Smooth muscle cell (in vitro differentiated cells): ENCODE measurements at regions not wholly inside any gene's neighbourhood (a gene's known extent, or its start where the extent isn't known, plus 50 kb on each side); places are given as distances from the start of the nearest gene placed in this dataset.

ENCODE experiments used
- DNase-seq: peaks from one replicate; lab custom pipeline; 2025; ENCODE audit not compliant: unreplicated experiment; lab: John Stamatoyannopoulos, UW
- H2AFZ ChIP-seq: fragments of 200-600 bp; sonication (generic); 2 replicates; pipeline ENCODE4 v1.6.0; 2016; ENCODE audit warnings: antibody characterized with exemption, low read depth, mild to moderate bottlenecking
- H3F3A ChIP-seq: fragments of 200-600 bp; sonication (generic); 2 replicates; pipeline ENCODE4 v1.6.0; 2017; ENCODE audit warnings: antibody characterized with exemption, low read depth
- H3K27ac ChIP-seq: fragments of 200-600 bp; sonication (generic); 2 replicates; pipeline ENCODE4 v1.5.1; 2016; ENCODE audit warnings: low read depth, mild to moderate bottlenecking
- H3K27me3 ChIP-seq: fragments of 200-600 bp; sonication (generic); 2 replicates; pipeline ENCODE4 v1.6.1; 2016; ENCODE audit warnings: low read depth, mild to moderate bottlenecking
- H3K36me3 ChIP-seq: fragments of 200-600 bp; sonication (generic); 2 replicates; pipeline ENCODE4 v1.5.1; 2016; ENCODE audit warnings: low read depth
- H3K4me1 ChIP-seq: fragments of 200-600 bp; sonication (generic); 2 replicates; pipeline ENCODE4 v1.5.1; 2016; ENCODE audit warnings: low read depth
- H3K4me2 ChIP-seq: fragments of 200-600 bp; sonication (generic); 2 replicates; pipeline ENCODE4 v1.6.0; 2016; ENCODE audit warnings: mild to moderate bottlenecking
- H3K4me3 ChIP-seq: fragments of 200-600 bp; sonication (generic); 2 replicates; pipeline ENCODE4 v1.5.1; 2016; ENCODE audit warnings: mild to moderate bottlenecking
- H3K79me2 ChIP-seq: fragments of 200-600 bp; sonication (generic); 2 replicates; pipeline ENCODE4 v1.6.0; 2016; ENCODE audit warnings: low read depth, mild to moderate bottlenecking
- H3K9ac ChIP-seq: fragments of 200-600 bp; sonication (generic); 2 replicates; pipeline ENCODE4 v1.6.0; 2016; ENCODE audit warnings: low read depth
- H3K9me3 ChIP-seq: fragments of 200-600 bp; sonication (generic); replicated peaks from 2 replicates; pipeline ENCODE4 v1.5.1; 2016; ENCODE audit warnings: low read depth
- H4K20me1 ChIP-seq: fragments of 200-600 bp; sonication (generic); 2 replicates; pipeline ENCODE4 v1.6.0; 2016; ENCODE audit warnings: low read depth
- CTCF ChIP-seq: fragments of 200-600 bp; sonication (generic); IDR thresholded peaks from 2 replicates; pipeline ENCODE4 v1.5.1; 2017; ENCODE audit warnings: borderline replicate concordance, mild to moderate bottlenecking, antibody characterized with exemption; ENCODE audit not compliant: insufficient read depth, poor library complexity, severe bottlenecking
- WGBS: methylation state at CpG from one replicate; pipeline ENCODE4 v1.1.7; 2016; ENCODE audit warnings: low lambda C conversion rate; 5-methylcytosine and 5-hydroxymethylcytosine counted together

- Histone ChIP-seq H3K27me3 (no peaks in the 10 kb centered on the region), H3K27ac (no peak overlapping the region), H3K79me2 (no peaks in the 10 kb centered on the region), H3F3A (no peaks in the 10 kb centered on the region), H2AFZ (no peak overlapping the region), H4K20me1 (no peaks in the 10 kb centered on the region), H3K36me3 (no peaks in the 10 kb centered on the region), H3K4me1 (no peaks in the 10 kb centered on the region), H3K4me3 (no peak overlapping the region), H3K4me2 (no peak overlapping the region), H3K9ac (no peak overlapping the region), H3K9me3 (no peaks in the 10 kb centered on the region)
- DNase-seq: no peak
- 89% methylated on average over 2 of the region's 2 CpGs for WGBS
- peak; percentile 8 for TF ChIP-seq CTCF
These were observed 661.8 kb upstream of the CXADR start for GRCh38 chr21:16851054-16851453.

- TF ChIP-seq CTCF: no peak
- no peak overlapping the region for H3K4me3 ChIP-seq
- H3F3A ChIP-seq: no peaks in the 10 kb centered on the region
These were observed 657.6 kb upstream of the CXADR start for GRCh38 chr21:16855164-16855667.

GRCh38 chr21:16863362-16863905 is 649.4 kb upstream of the CXADR start:
- 87% methylated on average over 1 of the region's 1 CpG for WGBS
- Histone ChIP-seq H3K9ac (no peak overlapping the region), H3F3A (no peaks in the 10 kb centered on the region), H4K20me1 (no peaks in the 10 kb centered on the region), H3K27ac (no peak overlapping the region), H3K4me1 (no peaks in the 10 kb centered on the region), H3K4me2 (no peak overlapping the region), H3K79me2 (no peaks in the 10 kb centered on the region), H3K36me3 (no peaks in the 10 kb centered on the region), H3K27me3 (no peaks in the 10 kb centered on the region), H2AFZ (no peak overlapping the region), H3K9me3 (no peaks in the 10 kb centered on the region), H3K4me3 (no peak overlapping the region)
- no peak for TF ChIP-seq CTCF
- no peak for DNase-seq

More at GRCh38 chr21:16855164-16855667, 657.6 kb upstream of the CXADR start:
- Histone ChIP-seq H4K20me1 (no peaks in the 10 kb centered on the region), H3K79me2 (no peaks in the 10 kb centered on the region), H3K4me2 (no peak overlapping the region), H3K9ac (no peak overlapping the region), H2AFZ (no peak overlapping the region), H3K27me3 (no peaks in the 10 kb centered on the region), H3K27ac (no peak overlapping the region), H3K36me3 (no peaks in the 10 kb centered on the region), H3K9me3 (no peaks in the 10 kb centered on the region), H3K4me1 (no peaks in the 10 kb centered on the region)
- no peak for DNase-seq

GRCh38 chr21:16863908-16864307 is 648.9 kb upstream of the CXADR start:
- WGBS: 75% methylated on average over 4 of the region's 4 CpGs
- no peak for DNase-seq
- no peak for TF ChIP-seq CTCF

More at GRCh38 chr21:16863908-16864307, 648.9 kb upstream of the CXADR start:
- H3K9ac ChIP-seq: no peak overlapping the region
- H3K4me2 ChIP-seq: no peak overlapping the region
- no peaks in the 10 kb centered on the region for H4K20me1 ChIP-seq
- no peaks in the 10 kb centered on the region for H3K79me2 ChIP-seq
- no peaks in the 10 kb centered on the region for H3K9me3 ChIP-seq
- H3F3A ChIP-seq: no peaks in the 10 kb centered on the region
- no peaks in the 10 kb centered on the region for H3K36me3 ChIP-seq
- H3K27ac ChIP-seq: no peak overlapping the region
- no peaks in the 10 kb centered on the region for H3K27me3 ChIP-seq
- H3K4me3 ChIP-seq: no peak overlapping the region
- H2AFZ ChIP-seq: no peak overlapping the region
- no peaks in the 10 kb centered on the region for H3K4me1 ChIP-seq
